GM13976 (cell line): ENCODE measurements at regions not wholly inside any gene's neighbourhood (a gene's known extent, or its start where the extent isn't known, plus 50 kb on each side); places are given as distances from the start of the nearest gene placed in this dataset.

Experiments
- DNase-seq: peaks from one replicate; pipeline ENCODE4 v3.0.0; 2012; ENCODE audit warnings: low spot score
- in situ Hi-C: fragments of 300-500 bp; cut with MboI; formaldehyde crosslinking; loops from one replicate; pipeline ENCODE4 v1.12.0; 2022; ENCODE audit warnings: low sequenced_read_pairs, mixed read lengths, inconsistent platforms; ENCODE audit not compliant: unreplicated experiment
- TF ChIP-seq, protein P1 (sequence below): IDR thresholded peaks from 2 replicates; pipeline ENCODE4 v1.5.1; 2012; ENCODE audit warnings: borderline replicate concordance, mild to moderate bottlenecking; ENCODE audit not compliant: insufficient read depth; ENCODE audit errors: extremely low read depth, missing control alignments, control extremely low read depth

DNA sequence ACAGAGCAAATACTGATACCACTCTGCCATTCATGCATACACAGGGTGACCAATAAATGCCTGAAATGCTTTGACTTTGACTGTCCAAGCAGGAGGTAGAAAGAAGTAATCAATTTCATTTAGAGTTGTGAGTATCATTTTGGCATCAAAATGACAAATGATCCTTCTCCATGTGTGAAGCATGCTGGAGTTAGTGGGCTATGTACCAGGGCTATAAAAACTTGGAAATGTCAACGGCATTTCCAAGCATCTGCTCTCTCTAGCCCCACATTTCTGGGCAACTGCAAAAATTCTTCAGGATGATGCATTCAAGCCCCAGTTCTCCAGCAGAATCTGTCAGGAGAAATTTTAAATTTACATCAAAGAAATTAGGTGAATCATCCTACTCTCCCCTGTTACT is 208.4 kb upstream of the PTBP2 start:
- TF ChIP-seq, protein P1, sequence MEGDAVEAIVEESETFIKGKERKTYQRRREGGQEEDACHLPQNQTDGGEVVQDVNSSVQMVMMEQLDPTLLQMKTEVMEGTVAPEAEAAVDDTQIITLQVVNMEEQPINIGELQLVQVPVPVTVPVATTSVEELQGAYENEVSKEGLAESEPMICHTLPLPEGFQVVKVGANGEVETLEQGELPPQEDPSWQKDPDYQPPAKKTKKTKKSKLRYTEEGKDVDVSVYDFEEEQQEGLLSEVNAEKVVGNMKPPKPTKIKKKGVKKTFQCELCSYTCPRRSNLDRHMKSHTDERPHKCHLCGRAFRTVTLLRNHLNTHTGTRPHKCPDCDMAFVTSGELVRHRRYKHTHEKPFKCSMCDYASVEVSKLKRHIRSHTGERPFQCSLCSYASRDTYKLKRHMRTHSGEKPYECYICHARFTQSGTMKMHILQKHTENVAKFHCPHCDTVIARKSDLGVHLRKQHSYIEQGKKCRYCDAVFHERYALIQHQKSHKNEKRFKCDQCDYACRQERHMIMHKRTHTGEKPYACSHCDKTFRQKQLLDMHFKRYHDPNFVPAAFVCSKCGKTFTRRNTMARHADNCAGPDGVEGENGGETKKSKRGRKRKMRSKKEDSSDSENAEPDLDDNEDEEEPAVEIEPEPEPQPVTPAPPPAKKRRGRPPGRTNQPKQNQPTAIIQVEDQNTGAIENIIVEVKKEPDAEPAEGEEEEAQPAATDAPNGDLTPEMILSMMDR, result no peak
- DNase-seq, result no peak
- in situ Hi-C loops, result no loop called here

DNA sequence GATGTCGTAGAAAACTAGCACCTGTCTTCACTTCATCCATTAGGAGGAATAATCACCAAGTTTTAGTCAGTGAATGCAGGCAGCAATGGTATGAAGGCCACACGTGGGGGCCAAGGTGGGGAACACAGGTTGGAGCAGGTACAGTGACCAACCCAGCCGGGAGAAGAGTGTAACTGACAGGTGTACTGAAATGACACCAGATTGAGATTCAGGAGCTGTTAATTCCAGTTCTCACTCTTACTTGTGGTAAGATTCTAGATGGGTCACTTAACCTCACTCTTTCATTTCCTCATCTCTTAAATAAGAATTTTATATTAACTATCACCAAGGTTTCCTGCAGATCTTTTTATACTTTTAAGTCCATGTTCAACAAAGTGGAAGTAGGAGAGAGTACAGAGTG is 206.2 kb upstream of the PTBP2 start:
- DNase-seq, result no peak
- TF ChIP-seq, protein P1, result no peak
- in situ Hi-C loops, result no loop called here

DNA sequence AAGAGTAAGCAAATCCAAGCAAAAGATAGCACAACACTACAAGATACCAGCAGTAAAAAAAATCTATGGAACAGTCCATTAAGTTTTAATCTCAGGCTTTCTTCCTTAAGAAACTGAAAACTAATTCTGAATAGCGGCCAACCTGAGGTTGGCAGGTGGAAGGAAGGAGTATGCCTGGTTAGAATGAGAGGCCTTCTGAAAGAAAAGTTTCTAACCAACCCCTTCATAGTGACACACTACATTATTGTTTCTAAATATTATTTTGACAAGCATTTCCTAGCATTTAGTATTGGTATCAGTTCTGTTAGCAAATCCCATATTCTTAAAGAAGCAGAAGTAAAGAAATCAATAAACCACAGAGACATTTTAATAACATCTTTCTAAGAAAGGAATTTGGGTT is 205.7 kb upstream of the PTBP2 start:
- no peak for DNase-seq
- in situ Hi-C loops, result no loop called here
- TF ChIP-seq, protein P1, result no peak

DNA sequence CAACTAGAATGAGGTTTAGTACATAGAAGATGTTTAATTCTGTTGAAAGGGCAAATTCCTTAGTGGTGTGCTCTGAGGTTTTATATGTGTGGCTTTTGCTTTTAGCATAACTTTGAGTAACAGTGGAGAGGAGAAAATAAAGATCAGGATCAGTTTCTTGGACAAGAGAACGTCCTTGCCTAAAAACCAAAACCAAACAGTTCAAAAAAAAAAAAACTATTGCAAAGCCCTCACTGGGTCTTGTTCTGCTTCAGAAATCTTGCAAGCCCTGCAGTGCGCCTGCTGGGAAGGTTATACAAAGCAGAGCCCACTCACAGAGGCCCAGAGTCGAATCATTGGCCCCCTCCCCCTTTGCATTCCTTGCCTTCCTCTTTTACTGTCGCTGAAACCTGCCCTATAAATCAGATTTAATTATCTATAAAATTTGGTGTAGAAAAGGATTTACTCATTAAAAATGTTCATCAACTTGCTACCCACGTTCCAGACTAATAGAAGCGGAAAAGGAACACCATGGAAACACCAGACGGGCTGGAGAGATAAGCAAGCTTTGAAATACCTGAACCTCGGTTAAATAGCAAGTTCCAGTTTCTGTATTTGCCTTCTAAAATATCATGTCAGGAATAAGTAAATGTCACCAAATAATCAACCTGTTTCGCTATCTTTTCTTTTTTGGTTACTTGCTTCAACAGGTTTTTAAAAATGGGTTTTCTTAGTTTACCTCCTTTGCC is 201.6 kb upstream of the PTBP2 start:
- no peak for DNase-seq

DNA sequence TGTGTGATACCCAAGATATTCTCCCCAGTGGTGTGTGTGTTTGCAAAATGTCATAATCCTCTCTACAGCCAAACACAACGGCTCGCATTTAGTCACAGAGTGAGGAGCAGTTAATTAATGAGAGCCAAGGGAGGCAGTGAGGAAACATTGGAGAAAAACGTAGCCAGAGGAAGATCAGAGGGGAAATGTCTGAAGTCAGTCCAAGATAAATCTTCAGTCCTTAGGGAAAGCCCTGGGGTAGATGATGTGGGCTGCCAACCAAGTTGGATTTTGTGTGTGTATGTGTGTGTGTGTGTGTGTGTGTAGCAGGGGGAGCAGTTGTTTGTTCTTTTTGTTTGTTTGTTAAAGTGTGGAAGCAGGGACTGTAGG is 201.0 kb upstream of the PTBP2 start:
- TF ChIP-seq, protein P1, result no peak
- no peak for DNase-seq
- in situ Hi-C loops, result no loop called here

More for the DNA sequence above, 201.6 kb upstream of the PTBP2 start:
- TF ChIP-seq, protein P1, result no peak
- in situ Hi-C loops, result no loop called here

DNA sequence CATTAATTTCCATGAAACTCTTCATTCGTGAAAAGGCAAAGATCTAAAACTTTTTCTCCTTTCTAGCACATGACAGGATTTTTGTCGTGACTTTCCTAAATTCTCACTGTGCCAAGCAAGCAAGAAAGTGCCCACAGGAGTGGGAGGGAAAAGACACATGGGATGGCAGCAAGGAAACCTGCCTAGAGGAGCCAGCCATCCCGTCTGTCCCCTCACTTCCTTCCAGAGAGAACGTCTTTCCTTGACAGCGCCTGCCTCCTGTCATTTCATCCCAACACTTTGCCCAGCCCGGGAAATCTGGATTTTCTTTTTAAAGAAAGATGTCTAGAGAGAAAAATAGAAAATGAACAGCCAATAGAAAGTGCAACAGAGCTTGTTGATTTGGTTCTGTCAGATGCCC is 200.6 kb upstream of the PTBP2 start:
- TF ChIP-seq, protein P1, result no peak
- no peak for DNase-seq
- in situ Hi-C loops, result no loop called here
